SH-SY5Y (cell line): ENCODE measurements at regions not wholly inside any gene's neighbourhood (a gene's known extent, or its start where the extent isn't known, plus 50 kb on each side); places are given as distances from the start of the nearest gene placed in this dataset.

Experiments used
- GATA2 ChIP-seq: IDR thresholded peaks from 2 replicates; pipeline ENCODE4 v1.6.1; 2011; ENCODE audit warnings: mild to moderate bottlenecking, low read depth, low read length
- GATA3 ChIP-seq: IDR thresholded peaks from 2 replicates; pipeline ENCODE4 v1.6.1; 2011; ENCODE audit warnings: low read depth, mild to moderate bottlenecking, low read length, moderate library complexity

- no peak for TF ChIP-seq GATA3
- no peak for TF ChIP-seq GATA2
These were observed 103.7 kb upstream of the MAX start for GRCh38 chr14:65206078-65206447.
